Smooth muscle cell (in vitro differentiated cells): ENCODE measurements at regions not wholly inside any gene's neighbourhood (a gene's known extent, or its start where the extent isn't known, plus 50 kb on each side); places are given as distances from the start of the nearest gene placed in this dataset.

Experiments used
- DNase-seq: peaks from one replicate; lab custom pipeline; 2025; ENCODE audit not compliant: unreplicated experiment; lab: John Stamatoyannopoulos, UW
- H2AFZ ChIP-seq: fragments of 200-600 bp; sonication (generic); 2 replicates; pipeline ENCODE4 v1.6.0; 2016; ENCODE audit warnings: antibody characterized with exemption, low read depth, mild to moderate bottlenecking
- H3F3A ChIP-seq: fragments of 200-600 bp; sonication (generic); 2 replicates; pipeline ENCODE4 v1.6.0; 2017; ENCODE audit warnings: antibody characterized with exemption, low read depth
- H3K27ac ChIP-seq: fragments of 200-600 bp; sonication (generic); 2 replicates; pipeline ENCODE4 v1.5.1; 2016; ENCODE audit warnings: low read depth, mild to moderate bottlenecking
- H3K27me3 ChIP-seq: fragments of 200-600 bp; sonication (generic); 2 replicates; pipeline ENCODE4 v1.6.1; 2016; ENCODE audit warnings: low read depth, mild to moderate bottlenecking
- H3K36me3 ChIP-seq: fragments of 200-600 bp; sonication (generic); 2 replicates; pipeline ENCODE4 v1.5.1; 2016; ENCODE audit warnings: low read depth
- H3K4me1 ChIP-seq: fragments of 200-600 bp; sonication (generic); 2 replicates; pipeline ENCODE4 v1.5.1; 2016; ENCODE audit warnings: low read depth
- H3K4me2 ChIP-seq: fragments of 200-600 bp; sonication (generic); 2 replicates; pipeline ENCODE4 v1.6.0; 2016; ENCODE audit warnings: mild to moderate bottlenecking
- H3K4me3 ChIP-seq: fragments of 200-600 bp; sonication (generic); 2 replicates; pipeline ENCODE4 v1.5.1; 2016; ENCODE audit warnings: mild to moderate bottlenecking
- H3K79me2 ChIP-seq: fragments of 200-600 bp; sonication (generic); 2 replicates; pipeline ENCODE4 v1.6.0; 2016; ENCODE audit warnings: low read depth, mild to moderate bottlenecking
- H3K9ac ChIP-seq: fragments of 200-600 bp; sonication (generic); 2 replicates; pipeline ENCODE4 v1.6.0; 2016; ENCODE audit warnings: low read depth
- H3K9me3 ChIP-seq: fragments of 200-600 bp; sonication (generic); replicated peaks from 2 replicates; pipeline ENCODE4 v1.5.1; 2016; ENCODE audit warnings: low read depth
- H4K20me1 ChIP-seq: fragments of 200-600 bp; sonication (generic); 2 replicates; pipeline ENCODE4 v1.6.0; 2016; ENCODE audit warnings: low read depth
- CTCF ChIP-seq: fragments of 200-600 bp; sonication (generic); IDR thresholded peaks from 2 replicates; pipeline ENCODE4 v1.5.1; 2017; ENCODE audit warnings: borderline replicate concordance, mild to moderate bottlenecking, antibody characterized with exemption; ENCODE audit not compliant: insufficient read depth, poor library complexity, severe bottlenecking
- WGBS: methylation state at CpG from one replicate; pipeline ENCODE4 v1.1.7; 2016; ENCODE audit warnings: low lambda C conversion rate; 5-methylcytosine and 5-hydroxymethylcytosine counted together

GRCh38 chr4:137387924-137388323, 144.4 kb downstream of the PCDH18 start:
- no peak overlapping the region for H3K9ac ChIP-seq
- H2AFZ ChIP-seq = peak overlapping the region; percentile 4
- H3K9me3 ChIP-seq = no peaks in the 10 kb centered on the region
- peak overlapping the region; percentile 36 for H3K4me2 ChIP-seq
- H3F3A ChIP-seq = no peaks in the 10 kb centered on the region
- no peak overlapping the region for H3K4me3 ChIP-seq
- H3K27me3 ChIP-seq = no peaks in the 10 kb centered on the region
- no peak for TF ChIP-seq CTCF
- H3K36me3 ChIP-seq = no peaks in the 10 kb centered on the region
- 45% methylated on average over 3 of the region's 3 CpGs for WGBS
- H3K27ac ChIP-seq = peak overlapping the region; percentile 29
- H3K79me2 ChIP-seq = no peaks in the 10 kb centered on the region
- no peaks in the 10 kb centered on the region for H4K20me1 ChIP-seq
- H3K4me1 ChIP-seq = no peaks in the 10 kb centered on the region
- DNase-seq = no peak

GRCh38 chr4:137384476-137384875, 147.8 kb downstream of the PCDH18 start:
- WGBS = 24% methylated on average over 1 of the region's 1 CpG
- no peaks in the 10 kb centered on the region for H3K27me3 ChIP-seq
- no peaks in the 10 kb centered on the region for H3F3A ChIP-seq
- no peak overlapping the region for H3K27ac ChIP-seq
- H3K9me3 ChIP-seq = no peaks in the 10 kb centered on the region
- no peaks in the 10 kb centered on the region for H4K20me1 ChIP-seq
- H3K4me3 ChIP-seq = no peak overlapping the region
- no peaks in the 10 kb centered on the region for H3K4me1 ChIP-seq
- H3K4me2 ChIP-seq = no peak overlapping the region
- DNase-seq = no peak
- no peak overlapping the region for H2AFZ ChIP-seq
- no peaks in the 10 kb centered on the region for H3K36me3 ChIP-seq
- no peak overlapping the region for H3K9ac ChIP-seq
- no peaks in the 10 kb centered on the region for H3K79me2 ChIP-seq
- TF ChIP-seq CTCF = no peak

- TF ChIP-seq CTCF = no peak
- 39% methylated on average over 1 of the region's 1 CpG for WGBS
- Histone ChIP-seq H3K27ac (no peak overlapping the region), H3K4me2 (no peak overlapping the region), H3K4me3 (no peak overlapping the region), H3K4me1 (no peaks in the 10 kb centered on the region), H3K9me3 (no peaks in the 10 kb centered on the region), H3K27me3 (no peaks in the 10 kb centered on the region), H3K36me3 (no peaks in the 10 kb centered on the region), H3F3A (no peaks in the 10 kb centered on the region), H3K79me2 (no peaks in the 10 kb centered on the region), H2AFZ (no peak overlapping the region), H3K9ac (no peak overlapping the region), H4K20me1 (no peaks in the 10 kb centered on the region)
- DNase-seq = no peak
Measured at GRCh38 chr4:137378821-137379220, 153.5 kb downstream of the PCDH18 start.

GRCh38 chr4:137378393-137378792, 153.9 kb downstream of the PCDH18 start:
- H3K4me2 ChIP-seq = no peak overlapping the region
- H3K27me3 ChIP-seq = no peaks in the 10 kb centered on the region
- H3F3A ChIP-seq = no peaks in the 10 kb centered on the region
- H3K4me1 ChIP-seq = no peaks in the 10 kb centered on the region
- H3K4me3 ChIP-seq = no peak overlapping the region
- no peak overlapping the region for H2AFZ ChIP-seq
- H3K9me3 ChIP-seq = no peaks in the 10 kb centered on the region
- no peaks in the 10 kb centered on the region for H3K36me3 ChIP-seq
- H3K79me2 ChIP-seq = no peaks in the 10 kb centered on the region
- DNase-seq = no peak
- H3K9ac ChIP-seq = no peak overlapping the region
- H4K20me1 ChIP-seq = no peaks in the 10 kb centered on the region
- 79% methylated on average over 3 of the region's 3 CpGs for WGBS
- H3K27ac ChIP-seq = no peak overlapping the region
- TF ChIP-seq CTCF = no peak
